ENCODE measurements at regions not wholly inside any gene's neighbourhood (a gene's known extent, or its start where the extent isn't known, plus 50 kb on each side); places are given as distances from the start of the nearest gene placed in this dataset.

GRCh38 chr12:67517181-67517887 is 131.2 kb upstream of the DYRK2 start:
- TF ChIP-seq TEAD4 (IDR thresholded peaks at IDR 0.05) (peak; percentile 19; the same call in 1 of the 2 replicates), TAF1 (IDR thresholded peaks at IDR 0.05; ENCODE audit: low read depth) (no peak), EP300 (IDR thresholded peaks at IDR 0.05; ENCODE audit: borderline replicate concordance) (peak; percentile 66; the same call in 1 of the 2 replicates)

All from Ishikawa (cell line).